Body of pancreas (tissue), 4 donors: ENCODE measurements at regions not wholly inside any gene's neighbourhood (a gene's known extent, or its start where the extent isn't known, plus 50 kb on each side); places are given as distances from the start of the nearest gene placed in this dataset.
A peak's percentile ranks its signal among the peaks of the same experiment; 100 is the strongest.

ENCODE experiments used
- ATAC-seq: fragments of 150-250 bp; one replicate; pipeline ENCODE4 v1.9.1; 2016
- DNase-seq, 4 donors: peaks; one replicate each; pipeline ENCODE4 v3.0.0-alpha.2; 2019
- H3K27ac ChIP-seq, 4 donors: fragments of 200-600 bp; sonication (generic); 1 replicate in 3 of 4; 2 replicates in 1 of 4; pipeline versions ENCODE4 v1.5.1 to v1.6.1; 2016 to 2019; ENCODE audit warnings: mild to moderate bottlenecking in 1 of 4, mixed read lengths in 1 of 4, moderate library complexity in 1 of 4
- H3K27me3 ChIP-seq, 2 donors: fragments of 200-600 bp; sonication (generic); one replicate each; pipeline ENCODE4 v1.6.0; 2016; ENCODE audit warnings: mild to moderate bottlenecking in 1 of 2
- H3K36me3 ChIP-seq, 2 donors: fragments of 200-600 bp; sonication (generic); replicated peaks in 1 of 2; 2 replicates each; pipeline ENCODE4 v1.5.1; 2016; ENCODE audit warnings: low read depth in 2 of 2; ENCODE audit not compliant: insufficient read depth in 1 of 2
- H3K4me1 ChIP-seq: fragments of 200-600 bp; sonication (generic); one replicate; pipeline ENCODE4 v1.6.0; 2016
- H3K4me3 ChIP-seq, 2 donors: fragments of 200-600 bp; sonication (generic); 1 replicate in 1 of 2; 2 replicates in 1 of 2; pipeline ENCODE4 v1.5.1; 2016 to 2019
- H3K9me3 ChIP-seq, 3 donors: fragments of 200-600 bp; sonication (generic); 1 replicate in 2 of 3; 2 replicates in 1 of 3; pipeline ENCODE4 v1.5.1; 2016
- CTCF ChIP-seq, 7 experiments: fragments of 450-650 bp in 4 of 7; fragments of 200-600 bp in 3 of 7; sonication (generic) in 3 of 7; IDR thresholded peaks; one replicate each; pipeline ENCODE4 v1.5.1; 2016 to 2019; ENCODE audit warnings: antibody characterized with exemption in 7 of 7
- POLR2A ChIP-seq, 3 donors: fragments of 450-650 bp; IDR thresholded peaks; one replicate each; pipeline ENCODE4 v1.6.1; 2016; ENCODE audit warnings: antibody characterized with exemption in 3 of 3, mild to moderate bottlenecking in 2 of 3
- whole genome bisulfite sequencing, 2 donors: methylation state at CpG; one replicate each; pipeline ENCODE4 v1.1.5; 2017; 5-methylcytosine and 5-hydroxymethylcytosine counted together
- intact Hi-C: fragments of 100-400 bp; cut with DNase I; formaldehyde crosslinking; loops from one replicate; pipeline ENCODE4 v1.15.1; 2023

DNA sequence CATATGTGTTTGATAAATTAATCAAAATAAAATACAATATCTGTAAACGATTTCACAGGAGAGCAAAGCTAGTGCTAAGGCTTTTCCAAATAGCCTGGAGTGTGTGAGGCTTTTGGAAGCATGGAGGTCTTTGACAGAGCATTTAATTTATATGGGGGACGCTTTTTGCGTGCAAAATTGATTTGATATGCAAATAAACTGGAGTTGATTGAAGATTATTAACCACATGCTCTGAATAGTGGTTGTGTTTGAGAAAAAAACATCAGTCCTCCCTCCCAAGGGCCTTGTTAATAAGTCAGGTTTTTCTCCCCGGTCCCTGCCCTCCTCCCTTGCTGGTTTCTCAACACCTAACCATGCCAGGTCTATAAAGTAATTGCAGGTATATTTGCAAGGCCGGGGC, 85.1 kb upstream of the FGFR2 start:
- H3K36me3 ChIP-seq = no peaks in the 10 kb centered on the region
- H3K27me3 ChIP-seq = no peaks in the 10 kb centered on the region
- no peak overlapping the region for H3K4me3 ChIP-seq
- H3K4me1 ChIP-seq = no peaks in the 10 kb centered on the region
- H3K9me3 ChIP-seq = no peaks in the 10 kb centered on the region
- DNase-seq (no peak), ATAC-seq (peak; percentile 27)
- no peak for TF ChIP-seq POLR2A (IDR thresholded peaks at IDR 0.05)
- no peak for TF ChIP-seq CTCF (IDR thresholded peaks at IDR 0.05)
- 51 to 55% methylated on average over 5 of the region's 5 CpGs for WGBS, 2 donors
- no peak overlapping the region for H3K27ac ChIP-seq
- intact Hi-C loops = no loop called here

DNA sequence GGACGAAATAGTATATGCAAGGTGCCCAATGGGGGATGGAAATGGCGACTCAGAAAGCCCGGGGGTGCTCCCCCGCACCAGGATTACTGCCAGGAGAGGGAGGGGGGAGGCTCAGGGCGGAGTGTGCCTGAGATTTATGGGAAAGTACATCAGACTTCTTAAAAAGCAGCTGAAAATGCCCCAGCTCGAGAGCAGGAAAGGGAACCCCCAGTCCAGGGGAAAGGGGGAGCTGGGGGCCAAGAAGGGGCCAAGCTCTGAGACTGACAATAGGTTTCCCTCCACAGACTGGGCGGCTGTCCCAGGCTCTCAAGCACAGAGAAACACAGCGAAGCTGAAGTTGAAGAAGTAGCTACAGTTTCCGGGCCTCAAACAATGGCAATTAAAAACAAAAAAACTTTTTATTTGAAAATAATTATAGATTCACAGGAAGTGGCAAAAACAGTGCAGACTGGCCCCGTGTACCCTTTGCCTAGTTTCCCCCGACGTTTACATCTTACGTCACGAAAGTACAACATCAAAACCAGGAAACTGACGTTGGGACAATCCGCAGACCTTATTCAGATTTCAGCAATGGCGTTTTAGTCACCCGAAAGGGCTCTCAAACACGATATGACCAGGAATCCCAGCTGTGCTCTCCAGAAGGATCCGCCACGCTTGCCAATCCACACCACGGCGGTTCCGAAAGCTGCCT, 83.9 kb upstream of the FGFR2 start:
- Histone ChIP-seq H3K27ac (no peak overlapping the region), H3K4me3 (no peak overlapping the region), H3K9me3 (no peaks in the 10 kb centered on the region), H3K27me3 (no peaks in the 10 kb centered on the region), H3K36me3 (no peaks in the 10 kb centered on the region), H3K4me1 (no peaks in the 10 kb centered on the region)
- WGBS, 2 donors = 64 to 66% methylated on average over 23 to 24 of the region's 24 CpGs
- intact Hi-C loops = no loop called here
- no peak for TF ChIP-seq CTCF (IDR thresholded peaks at IDR 0.05)
- TF ChIP-seq POLR2A (IDR thresholded peaks at IDR 0.05) = no peak
- ATAC-seq (peak; percentile 9), DNase-seq (no peak)

DNA sequence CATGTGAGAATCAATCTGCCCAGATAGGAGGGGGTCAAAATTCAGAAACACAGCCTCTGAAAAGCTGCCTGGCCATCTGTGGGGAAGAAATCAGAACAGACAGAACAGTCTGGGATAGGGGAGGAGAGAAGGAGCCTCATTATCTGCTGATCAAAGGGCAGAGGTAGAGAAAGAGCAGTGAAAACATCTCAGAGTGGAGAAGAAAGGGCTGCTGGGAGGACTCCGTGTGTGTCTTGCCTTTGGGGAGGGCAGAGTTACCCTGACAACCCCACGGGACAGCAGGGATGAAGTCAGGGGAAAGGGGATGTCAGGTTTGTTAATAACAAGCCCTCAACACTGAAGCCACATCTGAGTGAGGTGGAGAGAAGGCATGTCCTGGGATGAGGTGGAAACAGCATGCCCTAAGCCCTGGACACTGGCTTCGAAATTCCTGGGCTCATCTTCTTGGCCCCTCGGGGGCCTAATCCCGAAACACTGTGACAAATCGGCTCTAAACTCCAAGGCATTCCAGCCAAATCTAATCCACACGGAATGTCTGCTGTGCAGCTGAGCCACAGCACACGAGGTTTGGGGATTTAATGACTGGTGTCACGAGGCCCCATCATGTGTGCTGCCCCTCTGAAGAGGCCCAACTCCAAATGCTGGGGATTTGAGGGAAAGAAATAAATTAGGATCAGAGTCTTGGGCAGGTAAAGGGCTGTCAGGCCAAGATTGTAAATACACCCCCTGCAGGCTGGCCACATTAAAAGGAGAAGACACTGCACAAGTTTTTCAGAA, 82.8 kb upstream of the FGFR2 start:
- H3K27me3 ChIP-seq = no peaks in the 10 kb centered on the region
- H3K36me3 ChIP-seq = no peaks in the 10 kb centered on the region
- intact Hi-C loops = no loop called here
- H3K4me1 ChIP-seq = no peaks in the 10 kb centered on the region
- no peak for DNase-seq
- no peak for ATAC-seq
- TF ChIP-seq POLR2A (IDR thresholded peaks at IDR 0.05) (no peak), CTCF (IDR thresholded peaks at IDR 0.05) (no peak)
- H3K27ac ChIP-seq = no peak overlapping the region
- 44 to 57% methylated on average over 8 to 9 of the region's 9 CpGs for WGBS, 2 donors
- no peaks in the 10 kb centered on the region for H3K9me3 ChIP-seq
- H3K4me3 ChIP-seq = no peak overlapping the region

GRCh38 chr10:121679916-121680315, 81.7 kb upstream of the FGFR2 start:
- ATAC-seq = no peak
- 59 to 60% methylated on average over 4 of the region's 4 CpGs for WGBS, 2 donors
- TF ChIP-seq POLR2A (IDR thresholded peaks at IDR 0.05) = no peak
- no peak for TF ChIP-seq CTCF (IDR thresholded peaks at IDR 0.05)
- Histone ChIP-seq H3K9me3 (no peaks in the 10 kb centered on the region), H3K27me3 (no peaks in the 10 kb centered on the region), H3K4me3 (no peak overlapping the region), H3K27ac (no peak overlapping the region), H3K4me1 (no peaks in the 10 kb centered on the region), H3K36me3 (no peaks in the 10 kb centered on the region)
- intact Hi-C loops = no loop called here
- DNase-seq = no peak
